ENCODE measurements at regions not wholly inside any gene's neighbourhood (a gene's known extent, or its start where the extent isn't known, plus 50 kb on each side); places are given as distances from the start of the nearest gene placed in this dataset.
"Not testable (repeated sequence)": the region's sequence is repeated elsewhere in the genome, so short reads cannot be mapped to it uniquely, and the experiment has no call there.

GRCh38 chr3:75572303-75572702 lies 91.8 kb upstream of the FRG2C start:
- WGBS: 64% methylated on average over 3 of the region's 7 CpGs
- DNase-seq (ENCODE audit: low spot score in 2 of 2); H3K4me1 ChIP-seq; H3K27ac ChIP-seq; H3K4me3 ChIP-seq; H3K36me3 ChIP-seq; H3K27me3 ChIP-seq; H3K9me3 ChIP-seq: not testable (repeated sequence)

- WGBS: 43% methylated on average over 10 of the region's 10 CpGs
- H3K36me3 ChIP-seq; DNase-seq (ENCODE audit: low spot score in 2 of 2); H3K27ac ChIP-seq; H3K9me3 ChIP-seq: not testable (repeated sequence)
- Histone ChIP-seq H3K4me3 (peak overlapping the region; percentile 56), H3K27me3 (peaks cover 42% of the 10 kb centered on the region), H3K4me1 (peaks cover 12% of the 10 kb centered on the region)
Observed at GRCh38 chr3:75579091-75579490, 85.0 kb upstream of the FRG2C start.

GRCh38 chr3:75579536-75579935 lies 84.6 kb upstream of the FRG2C start:
- peak overlapping the region; percentile 56 for H3K4me3 ChIP-seq
- peaks cover 42% of the 10 kb centered on the region for H3K27me3 ChIP-seq

GRCh38 chr3:75579981-75580782 lies 83.9 kb upstream of the FRG2C start:
- not testable (repeated sequence) for H3K9me3 ChIP-seq, H3K27ac ChIP-seq, H3K36me3 ChIP-seq
- 8% methylated on average over 15 of the region's 67 CpGs for WGBS
- peak; percentile 24 to 95 for TF ChIP-seq CTCF (IDR thresholded peaks at IDR 0.05)
- H3K4me1 ChIP-seq: peaks cover 12% of the 10 kb centered on the region
- DNase-seq (ENCODE audit: low spot score in 2 of 2): peak in 1 of 2 donors; percentile 63
- H3K4me3 ChIP-seq: peak overlapping the region; percentile 56
- H3K27me3 ChIP-seq: peaks cover 42% of the 10 kb centered on the region

More at GRCh38 chr3:75579536-75579935, 84.6 kb upstream of the FRG2C start:
- not testable (repeated sequence) for H3K36me3 ChIP-seq; H3K9me3 ChIP-seq; DNase-seq (ENCODE audit: low spot score in 2 of 2); H3K27ac ChIP-seq
- H3K4me1 ChIP-seq: peaks cover 12% of the 10 kb centered on the region
- 0% methylated on average over 2 of the region's 27 CpGs for WGBS

GRCh38 chr3:75582536-75582935 lies 81.6 kb upstream of the FRG2C start:
- peaks cover 42% of the 10 kb centered on the region for H3K27me3 ChIP-seq
- 48% methylated on average over 3 of the region's 3 CpGs for WGBS
- not testable (repeated sequence) for H3K27ac ChIP-seq; H3K9me3 ChIP-seq; H3K36me3 ChIP-seq; H3K4me3 ChIP-seq; DNase-seq (ENCODE audit: low spot score in 2 of 2)
- H3K4me1 ChIP-seq: peaks cover 12% of the 10 kb centered on the region

GRCh38 chr3:75583116-75583515 lies 81.0 kb upstream of the FRG2C start:
- H3K4me1 ChIP-seq: peaks cover 12% of the 10 kb centered on the region
- H3K4me3 ChIP-seq; H3K27ac ChIP-seq; H3K9me3 ChIP-seq; H3K36me3 ChIP-seq; DNase-seq (ENCODE audit: low spot score in 2 of 2): not testable (repeated sequence)
- H3K27me3 ChIP-seq: peaks cover 46% of the 10 kb centered on the region
- 31% methylated on average over 10 of the region's 10 CpGs for WGBS

- H3K36me3 ChIP-seq; H3K9me3 ChIP-seq; H3K4me3 ChIP-seq; H3K4me1 ChIP-seq; H3K27ac ChIP-seq; DNase-seq (ENCODE audit: low spot score in 2 of 2): not testable (repeated sequence)
- WGBS: no CpG with 5 or more reads among the region's 15 CpGs
- H3K27me3 ChIP-seq: peaks cover 11% of the 10 kb centered on the region
Observed at GRCh38 chr3:75587695-75588094, 76.4 kb upstream of the FRG2C start.

GRCh38 chr3:75590382-75590781 lies 73.7 kb upstream of the FRG2C start:
- H3K36me3 ChIP-seq; H3K27me3 ChIP-seq; H3K9me3 ChIP-seq; H3K4me3 ChIP-seq; H3K27ac ChIP-seq; H3K4me1 ChIP-seq; DNase-seq (ENCODE audit: low spot score in 2 of 2): not testable (repeated sequence)
- WGBS: 92% methylated on average over 16 of the region's 16 CpGs

GRCh38 chr3:75604286-75604934 lies 59.7 kb upstream of the FRG2C start:
- H3K4me1 ChIP-seq; H3K27me3 ChIP-seq; H3K36me3 ChIP-seq; H3K4me3 ChIP-seq; DNase-seq (ENCODE audit: low spot score in 2 of 2); H3K9me3 ChIP-seq; H3K27ac ChIP-seq: not testable (repeated sequence)
- WGBS: 61% methylated on average over 13 of the region's 14 CpGs

- not testable (repeated sequence) for H3K27ac ChIP-seq; DNase-seq (ENCODE audit: low spot score in 2 of 2); H3K4me1 ChIP-seq; H3K36me3 ChIP-seq; H3K9me3 ChIP-seq; H3K4me3 ChIP-seq
- WGBS: 87% methylated on average over 9 of the region's 9 CpGs
- peaks cover 15% of the 10 kb centered on the region for H3K27me3 ChIP-seq
Observed at GRCh38 chr3:75607996-75608395, 56.1 kb upstream of the FRG2C start.

GRCh38 chr3:75609598-75609997 lies 54.5 kb upstream of the FRG2C start:
- H3K4me1 ChIP-seq; H3K9me3 ChIP-seq; H3K27ac ChIP-seq; DNase-seq (ENCODE audit: low spot score in 2 of 2); H3K36me3 ChIP-seq; H3K4me3 ChIP-seq: not testable (repeated sequence)
- H3K27me3 ChIP-seq: peaks cover 15% of the 10 kb centered on the region
- 29% methylated on average over 6 of the region's 26 CpGs for WGBS

Measured in suprapubic skin (tissue), 4 donors.